Inferior parietal cortex (tissue), 1 donor: ENCODE measurements at regions not wholly inside any gene's neighbourhood (a gene's known extent, or its start where the extent isn't known, plus 50 kb on each side); places are given as distances from the start of the nearest gene placed in this dataset.

Experiments
- DNase-seq: peaks from one replicate; pipeline ENCODE4 v3.0.0-alpha.2; 2016; ENCODE audit errors: extremely low spot score

DNA sequence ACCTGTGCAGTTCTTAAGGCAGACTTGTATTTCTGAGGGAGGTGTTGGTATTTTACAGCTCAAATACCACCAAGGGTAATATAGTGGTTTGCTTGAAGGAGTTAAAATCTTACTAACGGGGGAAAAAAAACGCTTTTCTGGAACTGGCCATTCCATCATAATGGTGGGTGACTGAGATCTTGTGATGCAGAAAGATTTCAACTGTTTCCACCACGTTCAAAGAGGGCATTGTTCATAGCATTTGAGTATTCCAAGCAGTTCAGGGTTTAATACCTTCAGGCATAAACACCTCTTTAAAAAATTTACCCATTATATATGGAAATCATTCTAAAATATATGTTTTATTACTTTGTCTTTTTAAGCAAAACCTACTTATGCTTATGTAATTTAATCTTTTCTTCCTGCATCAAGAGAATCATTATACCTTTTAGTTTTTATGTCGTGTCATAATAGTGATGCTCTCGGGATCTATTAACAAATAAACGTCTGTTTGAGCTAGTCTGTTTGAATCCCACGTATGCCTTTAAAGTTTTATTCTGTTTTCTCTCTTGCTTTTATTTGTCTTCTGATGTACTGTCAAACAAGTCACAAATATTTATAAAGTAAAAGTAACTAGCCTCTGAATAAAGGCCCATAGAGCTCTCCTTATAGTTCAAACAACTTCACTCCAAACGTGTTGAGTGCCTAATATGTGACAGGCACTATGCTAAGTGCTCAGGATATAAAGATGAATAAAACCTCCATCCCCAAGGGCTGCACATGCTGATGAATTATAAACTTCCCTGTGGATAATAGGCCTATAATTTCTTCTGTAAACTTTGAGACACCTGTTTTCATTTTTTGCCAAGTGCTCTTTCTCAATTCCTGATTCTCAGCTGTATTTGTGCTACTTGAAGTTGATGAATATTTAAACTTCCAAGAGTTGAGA, 298.8 kb upstream of the FERMT1 start:
- no peak for DNase-seq

- no peak for DNase-seq
Measured at GRCh38 chr20:6420336-6420735, 297.5 kb upstream of the FERMT1 start.

DNA sequence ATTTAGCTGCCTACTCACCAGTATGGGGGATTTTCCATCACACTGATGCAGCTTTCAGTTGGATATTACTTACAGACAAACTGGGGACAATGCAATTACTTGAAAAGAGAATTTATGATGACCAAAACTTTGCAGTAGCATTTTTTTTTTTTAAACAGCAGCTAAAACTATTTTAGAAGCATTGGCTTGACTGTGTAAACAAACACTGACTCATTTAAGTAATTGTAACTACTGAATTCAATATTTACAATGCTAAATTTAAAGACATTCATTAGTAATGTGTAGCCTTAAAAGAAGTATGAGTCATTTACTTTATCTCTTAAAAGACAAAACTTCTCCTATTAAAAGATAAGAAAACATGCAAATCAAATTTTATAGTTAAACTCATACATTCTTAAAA, 295.9 kb upstream of the FERMT1 start:
- DNase-seq: no peak

- no peak for DNase-seq
Measured at GRCh38 chr20:6416371-6416770, 293.5 kb upstream of the FERMT1 start.

DNA sequence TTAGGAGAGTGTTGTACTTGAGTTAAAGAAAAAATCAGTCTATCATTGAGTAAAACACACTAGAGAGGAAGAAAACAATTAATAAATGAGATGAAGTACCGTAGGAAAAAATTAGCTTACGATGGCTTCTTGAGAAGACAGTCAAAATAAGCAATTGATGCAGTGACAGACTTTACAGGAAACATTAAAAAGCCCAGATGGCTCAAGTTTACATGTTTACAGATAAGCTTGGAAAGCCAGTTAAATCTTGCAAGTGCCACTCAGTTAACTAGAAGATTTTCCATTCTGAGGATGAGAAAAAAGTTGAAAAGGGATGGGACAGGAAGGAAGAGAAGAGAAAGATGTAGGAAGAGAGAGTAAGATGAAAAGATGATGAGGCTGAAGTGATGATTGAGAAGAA, 288.8 kb upstream of the FERMT1 start:
- DNase-seq: no peak

DNA sequence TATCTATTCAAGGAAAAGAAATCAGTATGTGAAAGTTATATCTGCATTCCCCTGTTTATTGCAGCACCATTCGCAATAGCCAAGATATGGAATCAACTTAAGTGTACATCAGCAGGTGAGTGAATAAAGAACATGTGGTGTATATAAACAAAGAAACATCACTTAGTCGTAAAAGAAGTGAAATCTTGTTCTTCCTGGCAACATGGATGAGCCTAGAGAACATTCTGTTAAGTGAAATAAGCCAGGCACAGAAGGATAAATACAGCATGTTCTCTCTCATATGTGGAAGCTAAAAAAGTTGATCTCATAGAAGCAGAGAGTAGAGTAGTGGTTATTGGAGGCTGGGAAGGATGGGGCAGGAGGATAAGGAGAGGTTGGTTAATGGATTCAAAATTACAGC, 287.9 kb upstream of the FERMT1 start:
- DNase-seq: no peak

GRCh38 chr20:6407163-6407562, 284.3 kb upstream of the FERMT1 start:
- no peak for DNase-seq

DNA sequence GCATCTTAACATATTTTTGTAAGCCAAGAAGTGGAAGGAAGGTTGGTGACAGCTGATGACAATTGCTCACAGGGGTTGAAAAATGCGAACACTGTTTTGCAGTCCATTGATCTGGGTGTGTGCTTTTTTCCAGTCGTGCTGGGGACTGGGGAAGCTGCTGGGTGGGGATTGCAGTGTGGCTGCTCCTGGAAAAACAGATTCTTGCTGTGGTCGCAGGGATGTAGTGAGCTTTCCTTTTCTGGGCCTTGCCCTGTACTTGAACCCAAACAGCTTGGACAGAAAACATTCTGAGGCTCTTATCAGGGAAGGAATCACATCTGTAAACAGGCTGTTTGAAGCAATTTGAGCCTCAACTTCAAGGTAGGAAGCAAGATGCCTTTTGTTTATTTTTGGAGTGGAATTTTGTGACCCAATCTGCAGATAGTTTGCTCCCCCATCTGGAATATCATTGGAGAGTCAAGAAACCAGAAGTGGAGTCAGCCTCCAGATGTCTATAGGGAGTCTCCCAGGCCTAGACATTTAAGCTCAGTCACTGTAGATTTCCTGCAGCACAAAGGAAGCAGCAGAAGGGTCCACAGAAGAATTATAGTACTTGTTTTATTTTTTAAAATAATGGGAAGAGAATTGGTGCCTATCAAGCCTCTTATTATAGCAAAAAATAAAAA, 279.2 kb upstream of the FERMT1 start:
- no peak for DNase-seq

- DNase-seq: no peak
Measured at GRCh38 chr20:6397115-6397514, 274.3 kb upstream of the FERMT1 start.

GRCh38 chr20:6395695-6396094, 272.9 kb upstream of the FERMT1 start:
- no peak for DNase-seq

GRCh38 chr20:6388671-6389197, 265.9 kb upstream of the FERMT1 start:
- no peak for DNase-seq

GRCh38 chr20:6384956-6385486, 262.2 kb upstream of the FERMT1 start:
- DNase-seq: no peak

DNA sequence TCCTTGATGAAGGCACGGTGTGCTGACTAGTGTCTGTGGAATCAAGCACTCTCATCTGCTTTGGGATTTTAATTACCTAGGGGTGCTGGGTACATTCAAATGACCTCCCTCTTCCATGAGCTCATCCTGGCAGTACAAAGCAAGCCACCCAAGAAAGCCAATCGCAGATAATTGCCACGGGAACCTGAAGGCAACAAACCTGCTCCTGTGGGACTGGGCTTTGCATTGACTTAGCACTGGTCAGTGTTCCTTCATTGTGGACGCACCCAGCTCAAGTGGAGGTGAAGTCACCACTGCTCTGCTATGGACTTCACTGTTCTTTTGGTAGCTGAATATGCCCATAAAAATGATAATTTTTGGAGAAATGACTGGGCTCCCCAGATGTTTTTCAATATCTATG, 261.6 kb upstream of the FERMT1 start:
- DNase-seq: no peak

GRCh38 chr20:6381887-6382286, 259.1 kb upstream of the FERMT1 start:
- DNase-seq: peak; percentile 2

DNA sequence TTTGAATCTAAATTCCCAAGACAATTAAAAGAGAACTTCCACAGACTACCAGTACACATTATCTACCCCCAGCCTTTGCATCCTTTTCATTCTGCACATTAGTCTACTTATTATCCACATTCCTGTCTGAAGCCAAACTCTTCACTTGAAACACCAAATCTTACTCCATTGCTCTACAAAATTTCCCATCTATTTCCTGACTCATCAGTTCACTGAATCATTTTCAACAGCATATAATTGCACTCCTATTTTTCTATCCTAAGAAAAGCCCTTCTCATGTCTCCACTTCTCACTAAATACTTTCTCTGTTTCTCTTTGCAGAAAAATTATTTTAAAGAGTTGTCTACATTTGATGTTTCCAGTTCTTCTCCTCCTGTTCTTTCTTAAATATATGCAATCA, 239.4 kb upstream of the FERMT1 start:
- DNase-seq: no peak

GRCh38 chr20:6360766-6361165, 237.9 kb upstream of the FERMT1 start:
- DNase-seq: no peak

GRCh38 chr20:6355754-6356451, 233.1 kb upstream of the FERMT1 start:
- no peak for DNase-seq

- no peak for DNase-seq
Measured at GRCh38 chr20:6348908-6349307, 226.1 kb upstream of the FERMT1 start.

DNA sequence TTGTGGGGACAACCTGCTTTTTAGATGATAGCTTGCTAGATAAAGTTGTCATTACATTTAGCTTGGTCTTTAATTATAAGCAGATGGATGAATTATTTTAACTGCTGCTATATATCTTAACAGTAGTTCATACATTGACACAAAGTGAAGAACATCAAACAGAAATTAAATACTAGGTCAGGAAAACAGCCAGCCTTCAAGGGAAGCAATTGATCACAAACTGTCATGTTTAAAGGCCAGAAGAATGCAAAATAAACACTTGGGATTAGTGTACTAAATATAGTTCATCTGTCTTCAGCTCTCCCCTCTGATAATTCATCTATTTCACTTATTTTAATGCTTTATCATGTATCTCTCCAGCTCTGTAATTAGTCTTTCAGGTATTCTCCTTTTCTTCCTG, 225.1 kb upstream of the FERMT1 start:
- DNase-seq: no peak

GRCh38 chr20:6341491-6341890, 218.7 kb upstream of the FERMT1 start:
- no peak for DNase-seq

DNA sequence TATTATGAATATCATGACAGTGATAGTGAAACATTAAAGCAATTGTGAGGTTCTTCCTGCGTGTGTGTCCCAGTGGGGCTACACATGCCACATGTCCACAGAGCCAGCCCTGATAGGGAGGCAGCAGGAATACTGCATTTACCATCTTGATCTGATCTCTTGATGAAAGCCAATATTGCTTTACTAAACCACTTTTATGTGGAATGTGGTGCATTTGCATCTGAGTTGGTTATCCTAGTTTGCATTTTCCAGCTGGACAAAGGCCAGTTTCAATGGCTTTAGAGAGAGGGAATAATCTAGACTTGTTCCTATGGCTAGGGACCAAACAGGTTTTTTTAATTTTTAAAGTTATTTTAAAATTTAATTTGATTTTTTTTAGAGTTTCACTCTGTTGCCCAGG, 216.3 kb upstream of the FERMT1 start:
- DNase-seq: no peak

- no peak for DNase-seq
Measured at GRCh38 chr20:6333110-6333509, 210.3 kb upstream of the FERMT1 start.
